Fibroblast of the aortic adventitia (primary cell): ENCODE measurements at regions not wholly inside any gene's neighbourhood (a gene's known extent, or its start where the extent isn't known, plus 50 kb on each side); places are given as distances from the start of the nearest gene placed in this dataset.
"Not testable (repeated sequence)": the region's sequence is repeated elsewhere in the genome, so short reads cannot be mapped to it uniquely, and the experiment has no call there.

ENCODE experiments used
- DNase-seq: peaks from one replicate; pipeline ENCODE4 v3.0.0-alpha.2; 2010; ENCODE audit warnings: low read depth
- H3K4me3 ChIP-seq: 2 replicates; pipeline ENCODE4 v1.5.1; 2011; ENCODE audit warnings: low read depth, mild to moderate bottlenecking, control low read depth, low read length, moderate library complexity
- TF ChIP-seq, protein P1 (sequence below): IDR thresholded peaks from 2 replicates; pipeline ENCODE4 v1.5.1; 2011; ENCODE audit warnings: mild to moderate bottlenecking, low read length, control low read depth, inconsistent platforms; ENCODE audit not compliant: insufficient read depth

GRCh38 chr7:152911922-152912321 lies 152.4 kb downstream of the ACTR3B start:
- no peak overlapping the region for H3K4me3 ChIP-seq
- TF ChIP-seq, protein P1, sequence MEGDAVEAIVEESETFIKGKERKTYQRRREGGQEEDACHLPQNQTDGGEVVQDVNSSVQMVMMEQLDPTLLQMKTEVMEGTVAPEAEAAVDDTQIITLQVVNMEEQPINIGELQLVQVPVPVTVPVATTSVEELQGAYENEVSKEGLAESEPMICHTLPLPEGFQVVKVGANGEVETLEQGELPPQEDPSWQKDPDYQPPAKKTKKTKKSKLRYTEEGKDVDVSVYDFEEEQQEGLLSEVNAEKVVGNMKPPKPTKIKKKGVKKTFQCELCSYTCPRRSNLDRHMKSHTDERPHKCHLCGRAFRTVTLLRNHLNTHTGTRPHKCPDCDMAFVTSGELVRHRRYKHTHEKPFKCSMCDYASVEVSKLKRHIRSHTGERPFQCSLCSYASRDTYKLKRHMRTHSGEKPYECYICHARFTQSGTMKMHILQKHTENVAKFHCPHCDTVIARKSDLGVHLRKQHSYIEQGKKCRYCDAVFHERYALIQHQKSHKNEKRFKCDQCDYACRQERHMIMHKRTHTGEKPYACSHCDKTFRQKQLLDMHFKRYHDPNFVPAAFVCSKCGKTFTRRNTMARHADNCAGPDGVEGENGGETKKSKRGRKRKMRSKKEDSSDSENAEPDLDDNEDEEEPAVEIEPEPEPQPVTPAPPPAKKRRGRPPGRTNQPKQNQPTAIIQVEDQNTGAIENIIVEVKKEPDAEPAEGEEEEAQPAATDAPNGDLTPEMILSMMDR, result no peak
- DNase-seq, result no peak

- TF ChIP-seq, protein P1, result no peak
- no peak overlapping the region for H3K4me3 ChIP-seq
- DNase-seq, result no peak
Observed at GRCh38 chr7:152912511-152912910, 153.0 kb downstream of the ACTR3B start.

- DNase-seq, result no peak
- TF ChIP-seq, protein P1, result no peak
- H3K4me3 ChIP-seq, result no peak overlapping the region
Observed at GRCh38 chr7:152913492-152913891, 153.9 kb downstream of the ACTR3B start.

GRCh38 chr7:152914014-152914844 lies 154.7 kb downstream of the ACTR3B start:
- no peak for DNase-seq
- H3K4me3 ChIP-seq, result no peak overlapping the region
- TF ChIP-seq, protein P1, result no peak

GRCh38 chr7:152914845-152915102 lies 155.2 kb downstream of the ACTR3B start:
- not testable (repeated sequence) for H3K4me3 ChIP-seq, DNase-seq

GRCh38 chr7:152922318-152923081 lies 162.9 kb downstream of the ACTR3B start:
- H3K4me3 ChIP-seq, result no peak overlapping the region
- no peak for DNase-seq
- TF ChIP-seq, protein P1, result no peak

- no peak for DNase-seq
- TF ChIP-seq, protein P1, result no peak
Observed at GRCh38 chr7:152923711-152924110, 164.2 kb downstream of the ACTR3B start.

More at GRCh38 chr7:152923711-152924110, 164.2 kb downstream of the ACTR3B start:
- H3K4me3 ChIP-seq, result no peak overlapping the region
